HG02678 (cell line): ENCODE measurements at regions not wholly inside any gene's neighbourhood (a gene's known extent, or its start where the extent isn't known, plus 50 kb on each side); places are given as distances from the start of the nearest gene placed in this dataset.

Experiments used
- ATAC-seq: cut with Tn5 transposase; IDR thresholded peaks from one replicate; pipeline ENCODE4 v1.9.1; 2021; ENCODE audit warnings: mild to moderate bottlenecking, moderate library complexity; ENCODE audit not compliant: unreplicated experiment

- ATAC-seq, result no peak
Observed at GRCh38 chr16:80366023-80366422, 174.8 kb upstream of the DYNLRB2 start.

GRCh38 chr16:80362816-80363215, 178.0 kb upstream of the DYNLRB2 start:
- no peak for ATAC-seq

DNA sequence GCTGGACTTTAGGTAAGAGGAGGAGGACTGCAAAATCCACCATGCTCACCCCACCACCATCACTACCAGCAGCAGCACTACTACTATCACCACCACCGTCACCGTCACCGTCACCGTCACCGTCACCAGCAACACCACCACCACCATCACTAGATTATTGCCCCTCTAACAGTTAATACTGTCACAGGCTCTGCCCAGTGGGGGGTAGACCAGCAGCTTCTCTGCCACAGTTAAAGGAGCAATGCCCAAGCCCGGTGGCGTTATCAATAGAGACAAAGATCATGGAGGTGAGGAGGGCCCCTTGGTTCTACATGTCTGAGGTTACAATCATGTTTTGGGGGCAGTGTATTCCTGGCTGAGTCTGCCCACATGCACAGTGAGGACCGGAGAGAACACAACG, 184.4 kb upstream of the DYNLRB2 start:
- ATAC-seq, result no peak

- no peak for ATAC-seq
Observed at GRCh38 chr16:80355335-80355734, 185.5 kb upstream of the DYNLRB2 start.

- ATAC-seq, result no peak
Observed at GRCh38 chr16:80350061-80350460, 190.7 kb upstream of the DYNLRB2 start.

GRCh38 chr16:80347900-80348299, 192.9 kb upstream of the DYNLRB2 start:
- no peak for ATAC-seq

- ATAC-seq, result no peak
Observed at GRCh38 chr16:80347002-80347401, 193.8 kb upstream of the DYNLRB2 start.

GRCh38 chr16:80346111-80346632, 194.6 kb upstream of the DYNLRB2 start:
- peak; percentile 83 for ATAC-seq

DNA sequence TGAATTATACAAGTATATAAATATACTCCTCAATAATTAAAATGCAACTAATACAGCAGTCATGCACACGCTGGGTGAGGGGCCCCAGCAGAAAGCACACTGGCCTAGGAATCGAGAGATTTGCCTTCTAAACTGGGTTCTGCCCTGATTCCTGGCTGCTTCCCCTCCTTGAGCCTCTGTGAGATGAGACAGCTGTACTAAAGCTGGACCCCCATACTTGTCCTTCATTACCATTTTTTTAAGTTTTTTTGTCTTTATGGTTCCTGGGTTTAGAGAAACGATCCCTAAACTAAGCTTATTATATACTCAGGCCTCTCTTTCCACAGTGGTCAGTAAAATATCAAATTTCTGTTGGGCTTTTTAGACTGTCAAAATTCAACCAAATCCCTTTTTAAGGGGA, 195.1 kb upstream of the DYNLRB2 start:
- no peak for ATAC-seq

DNA sequence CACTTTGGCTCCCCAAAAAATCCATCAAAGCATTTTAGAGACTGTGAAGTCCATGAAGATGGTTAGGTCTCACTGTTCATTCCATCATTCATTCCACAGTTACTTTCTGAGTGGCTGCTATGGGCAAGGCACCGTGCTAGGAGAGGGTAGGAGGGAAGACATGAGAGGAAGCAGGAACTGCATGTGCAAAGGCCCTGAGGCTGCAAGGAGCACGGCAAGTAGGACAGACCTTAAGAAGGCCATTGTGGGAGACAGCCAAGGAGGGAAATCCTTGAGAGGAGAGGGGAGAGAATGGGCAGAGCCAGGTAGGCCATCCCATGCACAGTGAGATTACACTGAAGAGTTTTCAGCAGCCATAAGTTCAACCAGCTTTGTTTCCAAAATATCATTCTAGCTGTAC, 196.2 kb upstream of the DYNLRB2 start:
- no peak for ATAC-seq

GRCh38 chr16:80341263-80341662, 199.5 kb upstream of the DYNLRB2 start:
- ATAC-seq, result no peak

DNA sequence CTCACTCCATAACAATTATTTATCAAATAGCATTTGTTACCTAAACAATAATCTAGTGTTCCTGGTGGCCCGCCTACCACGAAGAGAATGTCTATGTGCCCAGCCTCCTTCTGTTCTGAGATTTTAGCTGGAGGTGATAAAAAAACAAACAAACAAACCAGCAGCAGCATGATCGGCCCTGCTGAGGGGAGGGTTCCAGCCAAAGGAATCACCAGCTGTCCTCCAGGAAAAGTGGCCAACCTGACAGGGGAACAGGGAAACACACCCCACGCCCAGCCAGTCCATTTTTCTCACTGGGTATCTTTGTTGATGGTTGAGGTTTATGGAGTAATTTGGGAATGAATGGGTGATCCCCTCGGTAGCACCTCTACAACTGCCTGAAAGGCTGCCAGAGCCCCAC, 203.0 kb upstream of the DYNLRB2 start:
- no peak for ATAC-seq

- ATAC-seq, result no peak
Observed at GRCh38 chr16:80330803-80331202, 210.0 kb upstream of the DYNLRB2 start.

DNA sequence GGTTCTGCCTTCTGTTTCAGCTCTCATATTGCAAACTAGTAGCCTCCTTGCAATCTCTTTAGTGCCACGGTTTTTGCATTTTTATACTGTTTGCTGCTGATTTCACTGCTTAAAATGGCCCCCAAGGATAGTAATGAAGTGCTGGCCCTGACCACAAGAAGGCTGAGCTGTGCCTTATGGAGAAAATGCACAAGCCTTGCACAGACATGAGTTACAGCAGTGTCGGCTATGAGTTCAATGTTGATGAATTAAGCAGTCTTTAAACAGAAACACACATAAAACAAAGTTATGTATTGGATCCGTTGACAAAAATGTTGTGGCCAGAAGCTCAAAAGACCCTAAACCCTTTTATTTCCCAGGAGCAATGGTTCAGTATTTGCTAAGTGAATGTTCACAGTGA, 210.6 kb upstream of the DYNLRB2 start:
- no peak for ATAC-seq

- ATAC-seq, result no peak
Observed at GRCh38 chr16:80327740-80328139, 213.1 kb upstream of the DYNLRB2 start.

GRCh38 chr16:80324371-80324770, 216.4 kb upstream of the DYNLRB2 start:
- no peak for ATAC-seq

DNA sequence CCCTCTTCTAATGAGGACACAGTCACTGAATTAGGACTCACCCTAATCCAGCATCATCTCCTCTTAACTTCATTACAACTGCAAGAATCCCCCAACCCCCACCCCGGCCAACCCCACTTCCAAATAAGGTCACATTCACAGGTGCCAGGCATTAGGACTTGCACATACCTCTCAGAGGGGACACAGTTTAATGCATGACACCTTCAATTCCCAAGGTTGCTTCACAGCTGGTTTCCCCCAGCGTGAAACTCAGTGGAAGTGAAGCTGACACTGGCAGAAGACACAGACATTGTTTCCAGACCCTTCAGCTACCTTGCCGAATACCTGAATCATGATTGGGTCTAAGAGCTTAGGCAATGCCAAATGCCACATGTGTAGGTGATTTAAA, 217.0 kb upstream of the DYNLRB2 start:
- no peak for ATAC-seq

DNA sequence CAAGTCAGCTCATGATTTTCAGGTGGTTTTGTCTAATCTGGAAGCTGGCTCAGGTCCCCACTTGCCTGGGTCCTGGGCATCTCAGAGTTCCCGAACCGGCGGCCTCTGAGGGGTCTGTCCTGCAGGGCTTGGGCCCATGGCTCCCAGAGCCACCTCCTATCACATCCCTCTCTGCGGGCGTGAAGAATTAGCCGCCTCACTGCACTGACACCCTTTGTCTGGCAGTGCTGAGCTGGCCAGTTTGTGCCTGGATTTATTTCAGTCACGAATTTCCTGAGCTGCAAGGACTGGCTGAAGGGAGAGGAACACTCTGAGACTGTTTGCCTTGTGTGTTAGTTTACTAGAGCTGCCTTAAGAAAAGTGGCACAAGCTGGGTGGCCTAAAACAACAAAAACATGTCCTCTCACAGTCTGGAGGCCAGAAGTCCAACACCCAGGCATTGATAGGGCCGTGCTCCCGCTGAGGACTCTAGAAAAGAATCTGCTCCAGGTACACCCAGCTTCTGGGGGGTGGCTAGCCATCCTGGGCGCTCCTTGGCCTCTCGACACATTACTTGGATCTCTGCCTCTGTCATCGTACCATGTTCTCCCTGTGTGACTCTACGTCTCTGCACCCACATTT, 217.5 kb upstream of the DYNLRB2 start:
- ATAC-seq, result no peak

DNA sequence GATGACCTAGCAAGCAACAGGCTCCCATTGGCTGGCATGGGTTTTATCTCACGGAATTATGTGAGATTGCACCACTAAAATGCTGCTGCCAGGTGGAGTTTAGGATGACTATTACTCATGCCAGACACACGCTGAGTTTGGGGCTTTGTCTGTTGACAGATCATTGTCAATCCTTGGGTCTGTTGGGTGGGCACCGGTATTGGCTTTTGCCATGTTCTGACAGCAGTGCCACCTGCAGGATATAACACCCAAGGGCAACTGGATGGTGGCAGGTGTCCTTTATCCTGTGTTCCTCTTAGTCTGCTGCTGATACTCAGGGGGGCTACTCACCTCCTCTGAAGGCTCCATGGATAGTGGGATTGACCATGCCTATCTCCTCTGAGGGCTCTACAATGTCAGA, 221.6 kb upstream of the DYNLRB2 start:
- ATAC-seq, result no peak

DNA sequence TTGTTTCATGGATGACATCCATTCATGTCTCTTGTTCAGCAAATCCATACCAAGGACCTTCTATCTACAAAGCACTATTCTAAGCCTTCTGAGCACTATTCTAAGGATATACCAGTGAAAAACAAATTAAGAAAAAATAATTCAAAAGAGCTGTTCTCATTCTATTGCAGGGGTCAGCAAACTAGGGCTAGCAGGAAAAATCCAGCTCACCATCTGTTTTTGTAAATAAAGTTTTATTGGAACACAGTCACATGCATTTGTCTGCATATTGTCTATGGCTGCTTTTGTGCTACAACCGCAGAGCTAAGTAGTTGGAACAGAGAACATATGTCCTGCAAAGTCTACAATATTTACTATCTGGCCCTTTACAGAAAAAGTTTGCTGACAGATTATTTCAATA, 222.7 kb upstream of the DYNLRB2 start:
- no peak for ATAC-seq

- ATAC-seq, result no peak
Observed at GRCh38 chr16:80317599-80318037, 223.2 kb upstream of the DYNLRB2 start.

DNA sequence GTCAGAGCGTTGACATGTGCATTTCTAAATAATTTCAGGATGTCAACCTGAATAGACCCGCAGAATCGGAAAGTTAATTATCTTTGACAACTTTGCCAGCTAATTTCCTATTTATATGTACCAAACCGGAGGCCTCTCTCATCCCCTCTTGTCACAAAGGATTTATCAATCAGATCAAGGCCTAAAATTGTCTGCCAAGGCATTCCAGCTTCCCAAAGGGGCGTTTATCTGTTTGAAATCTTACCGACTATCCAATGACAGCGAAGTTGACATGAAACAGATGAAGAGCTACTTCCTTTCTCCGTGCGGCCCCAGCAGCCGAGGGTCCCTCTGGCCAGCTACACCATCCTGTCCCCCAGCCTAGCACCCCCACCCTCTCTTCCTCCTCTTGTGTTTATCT, 223.7 kb upstream of the DYNLRB2 start:
- no peak for ATAC-seq

DNA sequence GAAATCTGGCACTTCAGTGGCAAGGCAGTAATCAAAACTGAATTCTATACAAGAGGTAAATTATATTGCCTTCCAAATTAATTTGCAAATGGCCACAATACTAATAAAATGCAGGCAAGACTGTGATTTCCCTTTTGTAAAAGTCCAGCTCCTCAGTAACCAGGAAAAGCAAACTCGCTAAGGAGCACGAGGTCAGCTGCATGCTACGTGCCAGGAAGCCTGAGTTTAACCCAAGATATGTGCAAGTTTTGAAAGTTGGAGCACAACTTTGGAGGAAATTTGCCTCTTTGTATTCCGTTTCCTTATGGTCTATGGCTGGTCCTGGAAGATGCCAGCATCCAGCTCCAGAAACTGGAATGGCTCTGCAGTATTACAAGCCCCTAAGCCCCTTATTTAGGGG, 226.8 kb upstream of the DYNLRB2 start:
- ATAC-seq, result no peak
